ENCODE measurements at regions not wholly inside any gene's neighbourhood (a gene's known extent, or its start where the extent isn't known, plus 50 kb on each side); places are given as distances from the start of the nearest gene placed in this dataset.

GRCh38 chr3:191139736-191140135, 59.3 kb upstream of the OSTN start:
- ATAC-seq: no peak
- no peak for TF ChIP-seq BACH2 (CRISPR knock-in tag; IDR thresholded peaks at IDR 0.05; ENCODE audit: borderline replicate concordance)
- no peak for TF ChIP-seq GLIS3 (CRISPR knock-in tag; IDR thresholded peaks at IDR 0.05)
- no peak for TF ChIP-seq ZNF70 (CRISPR knock-in tag; IDR thresholded peaks at IDR 0.05)

- TF ChIP-seq OSR1 (CRISPR knock-in tag; IDR thresholded peaks at IDR 0.05): no peak
- TF ChIP-seq ZNF8 (CRISPR knock-in tag; IDR thresholded peaks at IDR 0.05): no peak
- TF ChIP-seq PATZ1 (CRISPR knock-in tag; IDR thresholded peaks at IDR 0.05; ENCODE audit: borderline replicate concordance): no peak
- TF ChIP-seq ZFP30 (CRISPR knock-in tag; IDR thresholded peaks at IDR 0.05): no peak
- TF ChIP-seq CREB5 (CRISPR knock-in tag; IDR thresholded peaks at IDR 0.05; ENCODE audit: low read depth): no peak
- no peak for TF ChIP-seq ZNF70 (CRISPR knock-in tag; IDR thresholded peaks at IDR 0.05)
- TF ChIP-seq TCF4 (CRISPR knock-in tag; IDR thresholded peaks at IDR 0.05; ENCODE audit: borderline replicate concordance): no peak
Measured at GRCh38 chr3:191138937-191139336, 60.1 kb upstream of the OSTN start.

GRCh38 chr3:191137708-191138107, 61.3 kb upstream of the OSTN start:
- TF ChIP-seq ARNTL (CRISPR knock-in tag; IDR thresholded peaks at IDR 0.05; ENCODE audit: borderline replicate concordance, low read depth) (no peak), TOX (CRISPR knock-in tag; IDR thresholded peaks at IDR 0.05; ENCODE audit: borderline replicate concordance) (no peak), ZFP30 (CRISPR knock-in tag; IDR thresholded peaks at IDR 0.05) (no peak), BACH2 (CRISPR knock-in tag; IDR thresholded peaks at IDR 0.05; ENCODE audit: borderline replicate concordance) (no peak), ESRRG (CRISPR knock-in tag; IDR thresholded peaks at IDR 0.05) (no peak), TSHZ2 (CRISPR knock-in tag; IDR thresholded peaks at IDR 0.05) (no peak), ZNF565 (CRISPR knock-in tag; conservative IDR thresholded peaks at IDR 0.05; ENCODE audit: low read depth) (no peak), CSRNP3 (CRISPR knock-in tag; IDR thresholded peaks at IDR 0.05) (no peak), ZNF8 (CRISPR knock-in tag; IDR thresholded peaks at IDR 0.05) (no peak), SNAI2 (CRISPR knock-in tag; IDR thresholded peaks at IDR 0.05) (no peak), CSDC2 (CRISPR knock-in tag; IDR thresholded peaks at IDR 0.05) (no peak), CREB5 (CRISPR knock-in tag; IDR thresholded peaks at IDR 0.05; ENCODE audit: low read depth) (no peak), RARB (CRISPR knock-in tag; IDR thresholded peaks at IDR 0.05) (no peak), PATZ1 (CRISPR knock-in tag; IDR thresholded peaks at IDR 0.05; ENCODE audit: borderline replicate concordance) (no peak)
- no peak for ATAC-seq

More at GRCh38 chr3:191138937-191139336, 60.1 kb upstream of the OSTN start:
- ATAC-seq: no peak

Measured in SK-N-SH treated with all-trans-retinoic acid at 6 μM for 48 hours (cell line).